HG02610 (cell line): ENCODE measurements at regions not wholly inside any gene's neighbourhood (a gene's known extent, or its start where the extent isn't known, plus 50 kb on each side); places are given as distances from the start of the nearest gene placed in this dataset.

Experiments used
- ATAC-seq: cut with Tn5 transposase; IDR thresholded peaks from one replicate; pipeline ENCODE4 v1.9.1; 2021; ENCODE audit warnings: mild to moderate bottlenecking, moderate library complexity; ENCODE audit not compliant: unreplicated experiment

- peak; percentile 94 for ATAC-seq
Measured at GRCh38 chr6:99091985-99092384, 144.2 kb upstream of the FBXL4 start.

- ATAC-seq = no peak
Measured at GRCh38 chr6:99080191-99080590, 132.4 kb upstream of the FBXL4 start.

DNA sequence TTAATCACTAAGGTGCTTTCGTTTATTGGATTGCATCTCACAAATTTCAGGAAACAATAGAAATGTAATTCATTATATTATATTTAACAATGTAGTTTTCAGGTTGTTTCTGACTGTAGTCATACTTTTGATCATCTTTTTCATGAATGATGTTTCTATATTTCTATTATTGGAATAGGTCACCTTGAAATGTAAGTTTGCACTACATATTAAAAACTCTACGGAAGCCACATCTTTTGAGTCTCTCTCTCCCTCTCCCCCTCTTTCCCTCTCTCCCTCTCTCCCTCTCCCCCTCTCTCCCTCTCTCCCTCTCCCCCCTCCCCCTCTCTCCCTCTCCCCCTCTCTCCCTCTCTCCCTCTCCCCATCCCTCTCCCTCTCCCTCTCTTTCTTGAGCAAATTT, 131.3 kb upstream of the FBXL4 start:
- no peak for ATAC-seq

DNA sequence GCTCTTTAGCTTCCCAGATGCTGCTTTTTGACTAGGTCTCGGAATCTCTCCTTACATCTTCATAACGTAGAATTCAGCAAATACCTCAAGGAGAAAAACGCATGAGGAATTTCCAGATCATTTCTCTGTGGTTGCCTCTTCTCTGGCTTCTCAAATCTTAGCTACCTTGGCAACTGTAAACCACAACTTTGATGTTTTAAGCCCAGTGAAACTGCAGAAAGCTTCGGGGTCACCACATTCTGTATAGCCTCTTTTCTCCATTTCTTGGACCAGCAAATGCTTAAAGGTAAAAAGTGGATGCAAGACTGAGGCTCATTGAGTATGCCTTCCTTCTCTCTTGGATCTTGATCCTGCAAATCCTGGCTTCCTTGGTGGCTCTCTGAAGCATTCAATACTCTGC, 125.5 kb upstream of the FBXL4 start:
- no peak for ATAC-seq

GRCh38 chr6:99066044-99066443, 118.3 kb upstream of the FBXL4 start:
- no peak for ATAC-seq

DNA sequence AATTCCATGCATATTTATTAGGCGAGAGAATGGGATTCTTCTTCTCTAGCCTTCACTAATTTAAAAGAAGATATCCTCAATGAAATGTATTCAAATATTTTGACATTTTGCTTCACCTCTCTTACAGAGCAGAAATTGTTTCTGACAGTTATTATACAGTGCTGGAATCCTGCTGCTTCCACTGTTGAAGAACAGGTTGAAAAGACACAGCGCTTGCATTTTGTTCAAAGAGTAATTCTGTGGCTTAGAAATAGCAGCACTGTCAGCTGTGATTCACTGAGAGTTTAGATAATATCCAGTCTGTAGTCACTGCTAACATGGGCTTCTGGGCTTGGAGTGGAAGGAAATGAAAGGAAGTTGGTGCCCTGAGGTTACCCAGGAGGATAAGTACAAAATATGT, 117.1 kb upstream of the FBXL4 start:
- no peak for ATAC-seq

GRCh38 chr6:99036672-99037071, 88.9 kb upstream of the FBXL4 start:
- no peak for ATAC-seq

- no peak for ATAC-seq
Measured at GRCh38 chr6:99032396-99032795, 84.7 kb upstream of the FBXL4 start.

DNA sequence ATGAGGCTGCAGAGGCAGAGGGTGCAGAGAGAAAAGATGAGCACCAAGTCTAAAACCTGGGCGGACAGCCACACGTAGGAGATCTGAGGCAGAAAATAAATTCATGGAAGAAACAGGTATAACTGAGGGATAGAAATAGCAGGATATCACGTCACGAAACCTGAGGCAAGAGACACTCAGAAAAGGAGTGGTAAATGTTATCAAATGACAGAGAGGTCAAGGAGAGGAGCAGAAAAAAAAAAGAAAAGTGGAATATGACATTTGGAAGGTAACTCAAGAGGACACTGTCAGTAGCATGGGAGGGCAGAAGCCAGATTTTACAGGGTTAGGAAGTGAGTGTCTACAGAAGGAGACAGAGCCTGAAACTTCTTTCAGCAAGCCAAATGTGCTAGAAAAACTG, 84.2 kb upstream of the FBXL4 start:
- no peak for ATAC-seq

DNA sequence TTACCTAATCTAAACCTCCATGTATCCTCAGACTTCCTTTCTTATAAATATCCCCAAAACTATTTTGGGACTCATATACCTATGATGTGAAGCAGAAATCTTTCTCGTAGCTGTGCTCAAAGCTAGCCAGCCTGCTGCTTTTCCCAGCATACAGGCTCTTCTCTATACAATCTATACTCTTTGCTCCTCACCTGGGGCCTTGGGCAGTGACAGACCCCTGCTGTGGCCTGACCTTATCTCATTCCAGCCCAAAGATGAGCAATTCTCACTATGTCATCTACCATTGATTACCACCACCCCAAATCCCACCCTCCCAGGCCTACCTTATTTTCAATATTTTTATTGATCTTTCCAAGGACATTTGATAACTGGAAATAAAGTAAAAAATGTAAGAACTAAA, 83.2 kb upstream of the FBXL4 start:
- ATAC-seq = no peak

DNA sequence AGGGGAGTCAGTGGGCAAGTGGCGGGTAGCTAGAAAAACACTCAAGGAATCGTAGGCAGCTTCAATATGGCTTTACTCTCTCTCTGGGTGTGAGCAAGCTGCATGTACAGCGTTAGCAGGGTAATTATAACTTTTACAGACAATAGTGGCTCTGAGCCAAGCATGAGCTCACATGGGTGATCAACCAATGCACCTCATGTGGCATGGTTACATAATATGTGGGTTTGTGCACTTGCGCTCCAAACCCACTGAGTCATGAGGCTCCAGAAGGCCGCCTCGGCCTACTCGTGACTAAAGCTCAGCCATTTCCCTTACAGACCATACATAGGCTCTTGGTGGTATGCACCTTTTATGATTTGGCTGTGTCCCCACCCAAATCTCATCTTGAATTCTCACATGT, 78.4 kb upstream of the FBXL4 start:
- no peak for ATAC-seq

DNA sequence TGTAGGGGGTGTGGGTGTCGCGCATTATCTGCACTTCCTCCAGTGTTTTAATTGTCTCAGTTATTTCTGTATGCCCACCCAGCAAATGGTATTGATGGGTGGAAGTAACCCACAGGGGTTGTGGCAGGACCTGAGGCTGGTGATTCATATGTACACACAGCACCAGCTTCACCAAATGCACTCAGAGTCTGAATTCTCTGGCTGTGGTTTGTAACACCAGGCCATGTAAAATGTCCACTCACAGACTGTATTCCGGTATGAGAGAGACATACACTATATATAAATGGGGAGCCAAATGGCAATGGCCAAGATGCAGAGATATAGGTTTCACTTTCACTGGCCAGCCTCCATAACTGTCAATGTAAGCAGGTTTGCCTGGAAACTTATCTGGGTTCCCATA, 76.3 kb upstream of the FBXL4 start:
- no peak for ATAC-seq

DNA sequence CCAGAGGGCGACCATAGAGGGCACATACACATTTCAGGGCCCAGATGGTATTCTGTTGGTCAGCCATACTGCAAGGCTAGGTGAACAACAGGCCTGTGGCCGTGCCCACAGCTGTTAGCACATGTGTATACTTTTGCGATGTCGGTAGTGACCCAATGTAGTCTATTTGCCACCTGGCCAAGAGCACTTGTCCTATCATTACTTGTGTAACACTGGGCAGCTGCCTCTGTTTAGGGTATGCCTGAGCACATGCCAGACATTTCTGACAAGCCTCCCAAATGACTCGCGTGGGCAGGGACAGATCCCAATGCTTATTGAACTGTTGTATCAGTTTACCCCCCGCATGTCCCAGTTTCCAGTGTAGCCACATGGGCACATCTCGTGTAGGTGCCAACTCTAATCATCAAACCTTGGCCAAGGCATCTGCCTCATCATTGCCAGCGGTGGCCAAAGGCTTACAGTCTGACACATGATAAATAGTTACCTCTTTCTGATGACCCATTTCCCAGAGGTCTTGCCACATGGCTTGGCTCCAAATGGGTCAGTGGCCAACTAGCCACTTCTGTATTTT, 74.4 kb upstream of the FBXL4 start:
- ATAC-seq = no peak

GRCh38 chr6:99019381-99019780, 71.6 kb upstream of the FBXL4 start:
- no peak for ATAC-seq

- no peak for ATAC-seq
Measured at GRCh38 chr6:99017150-99017549, 69.4 kb upstream of the FBXL4 start.

DNA sequence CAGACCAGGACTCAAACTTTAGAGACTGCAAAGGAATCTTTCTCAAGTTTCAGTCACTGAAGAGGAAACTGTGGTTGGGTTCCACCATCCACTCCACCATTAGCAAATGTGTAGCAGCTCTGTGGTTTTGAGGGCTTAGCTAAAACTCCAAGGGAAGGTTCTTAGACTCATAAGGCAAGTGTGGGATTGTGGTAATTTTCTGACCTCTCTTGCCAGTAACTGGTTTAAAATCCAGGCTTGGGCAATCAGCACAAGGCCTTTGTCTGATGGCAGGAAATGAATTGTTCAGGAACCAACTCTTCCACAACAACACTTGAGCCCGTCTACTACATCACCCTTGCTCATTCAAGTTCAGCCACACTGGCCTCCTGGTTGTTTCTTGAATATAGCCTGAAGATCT, 68.6 kb upstream of the FBXL4 start:
- peak; percentile 71 for ATAC-seq

DNA sequence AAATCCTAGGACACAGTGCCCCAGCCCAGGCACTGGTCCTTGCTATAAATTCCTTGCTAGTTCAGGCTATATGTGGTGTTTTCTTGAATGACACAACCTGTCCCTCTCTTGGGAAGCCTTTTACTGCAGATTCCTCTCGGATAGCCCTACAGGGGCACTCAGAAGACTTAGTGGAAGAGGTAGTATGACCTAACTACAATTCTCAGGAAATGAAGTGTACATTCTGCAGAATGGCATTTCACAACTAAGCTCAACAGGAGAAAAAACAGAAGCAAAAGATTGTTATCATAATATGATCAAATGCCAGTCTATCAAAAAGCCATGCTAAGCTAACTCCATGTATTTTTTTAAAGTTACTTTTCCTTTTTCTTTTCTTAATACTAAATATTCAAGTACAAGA, 66.3 kb upstream of the FBXL4 start:
- no peak for ATAC-seq

DNA sequence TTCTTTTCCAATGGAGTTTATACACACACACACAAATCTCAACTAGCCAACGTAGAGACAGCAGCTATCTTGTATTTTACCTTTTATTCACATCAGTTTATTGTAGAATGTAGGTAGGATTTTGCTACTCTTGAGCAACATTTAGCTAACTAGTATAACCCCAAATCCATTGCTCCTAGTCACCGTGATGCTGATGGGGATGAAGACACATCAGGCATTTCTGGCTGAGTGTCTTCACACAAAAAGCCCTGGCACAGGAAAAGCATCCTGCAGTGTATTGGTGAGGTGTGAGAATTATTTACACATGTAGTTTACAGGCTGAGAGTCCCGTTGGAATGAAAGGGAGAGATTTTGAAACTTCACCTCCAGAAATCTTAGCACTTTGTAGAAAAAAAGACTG, 65.9 kb upstream of the FBXL4 start:
- no peak for ATAC-seq

GRCh38 chr6:99013145-99013544, 65.4 kb upstream of the FBXL4 start:
- ATAC-seq = no peak

DNA sequence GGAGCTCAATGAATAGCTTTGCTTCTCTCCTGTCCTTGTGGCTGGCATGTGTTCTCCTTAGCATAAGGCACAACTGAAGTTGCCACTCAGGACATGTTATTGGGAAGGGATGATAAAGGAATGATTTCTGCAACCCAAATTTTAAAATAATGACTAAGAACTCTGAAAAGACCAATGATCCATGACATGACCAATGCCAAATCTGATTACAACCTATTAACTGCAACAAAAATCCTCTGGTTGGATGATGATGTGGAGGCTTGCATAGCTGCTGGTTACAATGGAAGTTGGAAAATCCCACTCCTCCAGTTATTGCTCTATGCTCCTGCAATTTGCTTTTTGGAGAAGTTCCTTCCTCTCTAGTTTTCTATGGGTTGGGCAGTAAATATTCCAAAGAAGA, 63.4 kb upstream of the FBXL4 start:
- no peak for ATAC-seq

GRCh38 chr6:99002831-99003230, 55.1 kb upstream of the FBXL4 start:
- no peak for ATAC-seq

DNA sequence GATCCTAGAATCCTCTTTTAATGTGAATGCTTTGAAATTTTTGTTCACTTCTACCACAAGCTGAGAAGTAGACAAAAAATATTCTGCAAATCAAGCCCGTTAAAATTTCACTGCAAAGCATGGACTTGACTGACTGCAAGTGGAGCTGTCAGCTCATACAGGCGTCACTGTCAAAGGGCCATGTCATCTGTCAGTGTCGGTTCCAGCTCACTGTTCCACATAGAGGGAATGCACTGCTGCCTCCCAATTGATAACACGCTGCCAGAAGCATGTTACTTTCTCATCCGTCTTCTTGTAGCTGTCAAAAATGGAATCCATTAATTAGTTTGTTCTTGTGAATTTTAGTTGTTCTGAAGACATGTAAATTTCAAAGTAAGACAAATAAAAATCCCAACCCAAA, 50.4 kb upstream of the FBXL4 start:
- ATAC-seq = no peak
